Kasumi-1 (cell line): ENCODE measurements at regions not wholly inside any gene's neighbourhood (a gene's known extent, or its start where the extent isn't known, plus 50 kb on each side); places are given as distances from the start of the nearest gene placed in this dataset.

ENCODE experiments used
- DNase-seq, 2 experiments: peaks; one replicate each; lab custom pipeline; 2025; lab: John Stamatoyannopoulos, UW

DNA sequence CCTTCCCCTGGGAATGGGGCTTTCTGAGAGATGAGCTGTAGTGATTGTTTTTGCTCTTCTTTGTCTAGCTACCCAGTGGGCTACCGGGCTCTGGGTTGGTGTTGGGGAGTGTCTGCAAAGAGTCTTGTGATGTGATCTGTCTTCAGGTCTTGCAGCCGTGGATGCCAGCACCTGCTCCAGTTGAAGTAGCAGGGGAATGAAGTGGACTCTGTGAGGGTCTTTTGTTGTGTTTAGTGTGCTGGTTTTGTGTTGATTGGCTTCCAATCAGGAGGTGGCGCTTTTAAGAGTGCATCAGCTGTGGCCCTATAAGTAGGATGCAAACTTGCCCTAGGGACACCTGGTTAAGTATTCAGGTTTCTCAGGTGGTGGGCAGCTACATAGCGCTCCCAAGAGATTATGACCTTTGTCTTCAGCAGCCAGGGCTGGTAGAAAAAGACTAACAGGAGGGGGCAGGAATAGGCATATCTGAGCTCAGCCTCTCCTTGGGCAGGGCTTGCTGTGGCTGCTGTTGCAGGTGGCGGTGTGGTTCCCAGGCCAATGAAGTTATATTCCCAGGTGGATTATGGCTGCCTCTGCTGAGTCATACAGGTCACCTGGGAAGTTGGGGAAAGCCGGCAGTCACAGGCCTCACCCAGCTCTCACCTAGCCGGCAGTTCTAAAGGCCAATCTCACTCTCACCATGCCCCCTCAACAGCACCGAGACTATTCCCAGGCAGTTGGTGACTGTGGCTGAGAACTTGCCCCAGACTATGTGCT is 315.7 kb upstream of the C11orf87 start:
- no peak for DNase-seq

DNA sequence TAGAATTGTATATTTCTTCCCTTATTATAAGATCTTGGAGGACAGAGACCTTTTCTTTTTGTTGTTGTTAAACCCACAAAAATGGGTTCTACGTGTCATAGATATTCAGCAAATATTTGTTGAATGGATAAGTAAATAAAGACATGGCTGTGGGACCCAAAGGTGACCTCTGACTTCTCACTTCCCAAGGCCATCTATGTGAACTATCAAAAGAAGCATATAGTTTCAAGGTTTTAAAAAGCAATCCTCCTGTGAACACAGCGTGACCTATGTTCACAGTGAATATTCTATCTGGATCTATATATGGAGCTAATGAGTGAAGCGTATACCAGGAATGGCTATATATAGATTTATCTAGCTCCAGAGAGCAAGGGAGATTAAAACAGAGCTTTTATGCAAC is 312.8 kb upstream of the C11orf87 start:
- no peak for DNase-seq

DNA sequence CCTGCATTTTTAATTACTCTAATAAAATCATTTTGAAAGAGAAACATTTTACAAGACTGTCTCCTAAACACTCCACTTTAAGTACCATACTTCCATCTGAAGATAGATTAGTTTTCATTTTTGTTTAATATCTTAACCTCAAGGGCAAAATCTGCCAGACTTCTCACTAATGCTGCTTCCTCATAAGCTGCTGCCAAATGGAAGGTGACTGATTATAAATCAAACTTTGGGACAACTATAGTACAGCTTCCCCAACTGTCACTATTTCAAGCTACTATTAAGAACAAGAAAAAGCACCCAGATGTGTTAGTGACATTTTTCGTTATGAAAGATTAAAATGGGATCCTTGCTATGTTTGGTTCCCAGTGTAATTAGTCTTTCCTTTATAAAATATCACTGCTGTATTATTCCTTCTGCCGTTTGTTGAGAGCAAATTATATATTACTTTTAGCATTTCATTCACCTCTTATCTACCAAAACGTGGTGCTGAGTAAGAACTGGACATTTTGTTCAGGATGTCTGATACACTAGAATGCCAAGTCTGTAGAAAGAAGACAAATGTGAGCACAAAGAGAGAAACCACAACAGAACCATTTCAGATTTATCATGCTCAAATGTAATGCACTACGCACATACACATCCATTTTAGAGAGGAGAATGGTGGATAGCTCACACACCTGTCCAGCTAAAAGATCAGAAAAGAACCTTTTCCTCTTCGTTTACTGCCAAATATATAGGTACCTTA is 312.2 kb upstream of the C11orf87 start:
- DNase-seq, result no peak

DNA sequence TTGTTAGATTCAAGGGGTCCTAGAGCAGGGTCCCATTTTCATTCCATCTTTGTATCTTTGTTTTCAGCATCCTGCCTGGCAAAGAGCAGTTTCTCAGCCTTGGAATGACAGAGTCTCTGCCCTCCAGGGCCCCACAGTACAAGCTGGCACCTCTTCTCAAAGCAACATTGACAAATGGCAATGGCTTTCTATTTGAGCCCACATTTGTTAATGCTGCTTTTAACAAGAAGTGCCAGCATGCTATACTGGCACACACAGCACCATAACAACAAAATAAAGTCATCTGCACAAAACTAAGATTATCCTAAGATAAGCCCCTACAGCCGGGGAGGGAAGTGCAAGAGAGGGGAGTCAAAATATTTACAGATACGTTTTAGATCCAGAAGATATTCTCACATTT is 309.7 kb upstream of the C11orf87 start:
- no peak for DNase-seq

DNA sequence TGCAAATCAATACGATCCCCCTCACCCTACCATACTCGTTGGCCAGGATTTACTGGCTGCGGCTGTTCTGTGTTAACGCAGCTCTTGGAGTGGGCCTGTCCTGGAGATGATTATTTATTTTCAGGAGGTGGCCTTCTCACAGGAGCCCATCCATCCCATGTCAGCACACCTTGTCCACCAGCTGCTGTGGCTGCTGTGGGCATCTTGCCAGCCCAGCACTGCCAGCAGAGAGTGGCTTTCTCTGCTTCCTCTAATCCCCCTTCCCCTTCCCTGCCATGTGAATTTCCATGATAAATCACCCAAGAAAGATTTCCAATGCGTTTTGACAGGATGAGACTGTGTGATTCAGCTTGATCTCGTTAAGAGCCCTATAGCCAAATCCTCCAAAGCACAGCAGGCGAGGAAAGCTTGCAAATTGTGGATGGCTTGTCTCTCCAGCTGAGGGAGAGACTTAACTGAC is 309.1 kb upstream of the C11orf87 start:
- DNase-seq, result no peak

DNA sequence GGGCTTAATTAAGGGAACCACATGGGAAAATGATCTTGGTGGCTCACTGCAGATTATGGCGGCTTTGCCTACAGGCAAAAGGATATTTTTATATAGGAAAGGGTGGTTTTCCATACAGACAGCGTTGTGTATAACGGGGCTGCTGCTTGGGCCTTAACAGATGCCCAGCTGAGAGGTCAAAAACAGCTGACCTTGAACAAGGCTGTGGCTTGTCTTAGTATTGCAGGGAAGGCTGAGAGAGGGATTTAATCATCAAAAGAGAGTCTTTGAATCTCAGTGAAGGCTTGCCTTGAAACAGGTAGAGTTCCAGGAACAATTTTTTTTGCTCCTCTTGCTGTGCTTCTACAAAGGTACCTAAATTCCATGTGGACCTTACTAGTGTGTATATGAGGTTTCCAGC is 301.6 kb upstream of the C11orf87 start:
- DNase-seq, result no peak

DNA sequence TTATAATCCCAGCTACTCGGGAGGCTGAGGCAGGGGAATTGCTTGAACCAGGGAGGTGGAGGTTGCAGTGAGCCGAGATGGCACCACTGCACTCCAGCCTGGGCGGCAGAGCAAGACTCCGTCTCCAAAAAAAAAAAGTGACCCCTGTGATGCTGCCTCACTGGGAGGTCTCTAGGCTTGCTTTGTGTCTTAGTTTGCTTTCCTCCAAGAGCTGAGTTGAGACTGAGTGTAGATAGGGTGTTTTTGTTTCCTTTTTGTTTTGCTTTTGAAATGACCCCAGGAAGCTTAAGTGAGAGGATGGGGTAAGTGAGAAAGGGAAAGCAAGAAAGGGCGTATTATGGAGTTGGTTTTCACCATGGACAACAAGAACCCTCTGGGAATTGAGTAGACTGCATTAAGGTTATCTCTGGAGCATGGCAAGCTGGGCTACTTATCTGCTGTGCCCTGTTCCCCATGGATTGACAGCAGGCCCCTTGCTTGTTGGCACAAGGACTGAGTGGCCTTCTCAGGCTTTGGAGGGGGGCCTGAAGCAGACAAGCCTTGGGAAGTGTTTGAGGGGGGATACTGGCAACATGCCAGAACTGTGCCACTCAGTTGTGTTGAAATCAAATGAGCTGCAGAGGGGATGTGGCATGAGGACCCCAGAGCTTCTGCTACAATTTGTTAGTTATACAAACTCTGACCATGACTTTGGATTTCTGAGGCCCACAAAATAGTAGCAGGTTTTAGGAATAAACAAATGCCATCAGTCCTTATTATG is 300.6 kb upstream of the C11orf87 start:
- no peak for DNase-seq

DNA sequence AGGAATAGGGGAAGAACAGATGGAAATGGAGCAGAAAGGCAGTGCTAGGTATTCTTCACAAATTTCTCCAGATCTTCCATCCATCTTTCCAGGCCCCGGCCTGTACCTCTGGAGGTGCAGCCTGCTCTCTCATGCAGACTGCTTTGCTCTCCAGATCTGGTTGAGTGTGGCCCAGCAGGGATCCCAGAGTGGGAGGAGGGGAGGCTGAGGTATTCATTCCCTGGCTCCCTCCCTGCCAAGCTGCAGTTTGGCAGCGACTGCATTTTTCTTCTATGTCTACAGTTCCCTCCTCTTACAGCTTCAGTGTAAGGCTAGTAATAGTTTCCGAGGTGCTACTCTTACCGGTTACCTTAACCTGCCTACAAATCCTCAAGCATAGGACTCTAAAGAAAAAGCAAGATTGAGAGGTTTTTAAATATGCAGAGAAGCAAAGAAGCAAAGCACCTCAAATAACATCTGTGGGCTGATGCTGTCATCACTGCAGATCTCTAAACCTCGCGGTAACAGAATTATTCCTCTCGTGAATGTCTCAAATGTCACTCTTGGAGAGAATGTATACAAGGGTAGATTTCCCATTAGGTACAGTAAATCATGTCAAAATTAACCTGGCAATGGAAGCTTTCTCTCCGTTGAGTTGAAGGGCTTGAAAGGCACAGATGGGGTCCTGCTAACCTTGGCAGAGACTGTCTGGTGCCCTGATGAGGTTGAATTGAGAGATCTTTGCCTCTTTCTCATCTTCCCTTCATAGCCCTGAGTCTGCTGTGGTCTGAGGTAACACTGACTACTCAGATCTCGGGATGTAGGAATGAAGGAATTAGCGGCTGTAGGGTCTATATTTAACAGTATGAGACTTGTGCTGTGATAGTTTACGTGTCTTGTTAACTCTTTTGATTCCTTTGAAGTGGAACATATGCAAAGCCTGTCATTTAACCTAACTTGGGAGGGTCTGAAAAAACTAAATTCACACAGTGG is 297.9 kb upstream of the C11orf87 start:
- no peak for DNase-seq

DNA sequence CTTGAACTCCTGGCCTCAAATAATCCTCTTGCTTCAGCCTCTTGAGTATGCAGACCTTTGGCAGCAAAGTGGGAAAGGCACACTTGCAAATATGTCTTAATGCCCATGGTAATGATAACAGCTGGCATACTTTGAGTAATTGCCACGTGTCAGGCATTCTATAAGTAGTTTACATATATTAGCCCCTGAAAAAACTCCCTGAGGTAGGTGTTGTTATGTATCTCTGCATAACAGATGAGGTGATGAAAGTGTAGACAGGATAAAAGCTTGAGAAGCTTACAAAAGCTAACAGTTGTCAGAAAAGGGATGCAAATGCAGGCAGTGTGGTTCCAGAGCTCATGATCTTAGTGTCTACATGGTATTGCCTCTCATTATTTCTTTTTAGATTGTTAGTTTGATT is 291.1 kb upstream of the C11orf87 start:
- DNase-seq, result no peak

DNA sequence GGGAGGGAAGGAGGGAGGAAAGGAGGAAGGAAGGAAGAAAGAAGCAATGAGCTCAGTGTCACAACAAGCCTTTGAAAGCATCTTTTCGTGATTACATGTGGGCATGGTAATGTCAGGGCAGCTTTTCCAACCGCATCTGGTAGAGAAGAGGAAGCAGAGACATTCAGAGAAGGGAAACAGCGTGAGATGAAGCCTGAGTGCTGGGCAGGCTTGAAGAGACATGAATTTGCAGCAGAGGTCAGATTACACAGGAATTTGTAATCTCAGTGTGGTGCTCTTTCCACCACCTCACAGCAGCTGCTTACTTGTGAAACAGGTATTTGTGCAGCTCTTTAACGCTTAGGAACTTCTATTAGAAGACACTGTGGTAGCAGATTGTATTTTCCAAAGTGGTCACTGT is 289.5 kb upstream of the C11orf87 start:
- DNase-seq, result peak; percentile 58 to 76

DNA sequence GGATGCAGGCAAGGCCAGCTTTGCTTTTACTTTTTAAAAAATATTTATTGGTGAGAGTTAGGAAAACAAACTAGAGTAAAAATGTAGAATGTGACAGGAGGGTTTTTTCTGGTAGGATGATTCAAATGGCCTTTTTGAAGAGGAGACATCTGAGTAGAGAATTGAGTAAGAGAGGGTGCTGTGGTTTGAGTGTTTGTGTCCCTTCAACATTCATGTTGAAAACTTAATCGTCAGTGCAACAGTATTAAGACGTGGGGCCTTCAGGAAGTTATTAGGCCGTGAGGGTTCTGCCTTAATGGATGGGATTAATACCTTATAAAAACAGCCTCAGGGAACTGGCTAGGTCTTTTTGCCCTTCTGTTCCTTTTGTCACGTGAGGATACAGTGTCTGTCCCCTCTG is 288.8 kb upstream of the C11orf87 start:
- DNase-seq, result no peak

DNA sequence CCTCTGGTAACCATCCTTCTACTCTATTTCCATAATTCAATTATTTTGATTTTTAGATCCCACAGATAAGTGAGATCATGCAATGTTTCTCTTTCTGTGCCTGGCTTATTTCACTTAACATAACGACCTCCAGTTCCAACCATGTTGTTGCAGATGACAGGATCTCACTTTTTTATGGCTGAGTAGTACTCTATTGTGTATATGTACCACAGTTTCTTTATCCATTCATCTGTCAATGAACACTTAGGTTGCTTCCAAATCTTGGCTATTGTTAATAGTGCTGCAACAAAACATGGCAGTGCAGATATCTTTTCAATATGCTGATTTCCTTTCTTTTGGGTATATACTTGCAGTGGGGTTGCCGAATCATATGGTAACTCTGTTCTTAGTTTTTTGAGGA is 286.4 kb upstream of the C11orf87 start:
- DNase-seq, result no peak

DNA sequence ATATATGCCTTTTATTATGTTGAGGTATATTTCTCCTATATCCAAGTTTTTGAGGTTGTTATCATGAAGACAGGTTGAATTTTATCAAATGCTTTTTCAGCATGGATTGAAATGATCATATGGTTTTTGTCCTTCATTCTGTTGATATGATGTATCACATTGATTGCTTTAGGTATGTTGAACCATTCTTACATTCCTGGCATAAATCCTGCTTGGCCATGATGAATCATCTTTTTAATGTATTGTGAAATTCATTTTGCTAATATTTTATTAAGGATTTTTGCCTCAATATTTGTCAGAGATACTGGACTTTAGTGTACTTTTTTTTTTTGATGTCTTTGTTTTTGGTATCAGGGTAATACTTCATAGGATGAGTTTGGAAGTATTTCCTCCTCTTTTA is 283.8 kb upstream of the C11orf87 start:
- no peak for DNase-seq

DNA sequence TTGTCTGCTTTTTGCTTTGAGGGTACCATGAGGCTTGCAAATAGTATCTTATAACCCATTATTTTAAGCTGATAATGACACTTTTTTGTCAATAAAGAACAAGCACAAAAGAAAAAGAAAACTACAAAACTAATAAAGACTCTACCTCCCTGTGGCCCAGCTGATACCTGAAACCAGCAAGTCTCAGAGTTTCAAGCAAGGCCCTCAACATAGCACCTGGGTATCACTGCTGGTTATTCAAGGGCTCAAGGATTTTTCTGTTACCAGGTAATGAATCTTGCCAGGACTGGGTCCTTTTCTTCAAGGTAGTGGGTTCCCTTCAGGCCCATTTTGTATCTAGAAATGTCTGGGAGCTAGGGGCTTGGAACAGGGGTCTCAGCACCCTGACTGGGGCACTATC is 281.6 kb upstream of the C11orf87 start:
- DNase-seq, result no peak

DNA sequence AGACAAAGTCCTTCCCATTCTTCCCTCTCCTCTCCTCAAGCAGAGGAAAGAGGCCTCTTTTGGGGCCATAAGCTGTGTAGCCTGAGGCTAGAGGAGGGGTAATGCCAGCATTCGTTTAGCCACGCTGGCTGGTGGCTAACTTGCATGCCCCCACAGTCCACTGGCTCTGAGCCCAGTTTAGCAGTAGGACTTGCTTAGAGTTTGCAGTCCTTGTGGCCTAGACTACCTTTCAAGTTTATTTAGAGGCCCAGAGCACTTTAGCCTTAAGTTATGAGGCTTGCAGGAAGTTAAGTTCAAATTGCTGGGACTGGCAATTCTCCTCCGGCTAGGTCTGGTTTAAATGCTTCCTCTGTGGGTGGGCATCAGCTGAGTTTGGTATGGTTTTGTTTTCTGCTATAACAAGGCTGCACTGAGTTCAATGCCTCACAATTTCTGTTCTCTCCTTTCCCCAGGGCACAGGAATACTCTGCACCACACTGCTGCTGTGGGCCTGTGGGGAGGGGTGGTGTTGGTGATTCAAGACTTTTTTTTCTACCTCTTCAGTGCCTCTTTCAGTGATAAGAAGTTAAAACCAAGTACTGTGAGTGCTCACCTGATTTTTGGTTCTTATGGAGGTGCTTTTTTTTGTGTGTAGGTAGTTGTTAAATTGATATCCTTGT is 281.0 kb upstream of the C11orf87 start:
- no peak for DNase-seq

DNA sequence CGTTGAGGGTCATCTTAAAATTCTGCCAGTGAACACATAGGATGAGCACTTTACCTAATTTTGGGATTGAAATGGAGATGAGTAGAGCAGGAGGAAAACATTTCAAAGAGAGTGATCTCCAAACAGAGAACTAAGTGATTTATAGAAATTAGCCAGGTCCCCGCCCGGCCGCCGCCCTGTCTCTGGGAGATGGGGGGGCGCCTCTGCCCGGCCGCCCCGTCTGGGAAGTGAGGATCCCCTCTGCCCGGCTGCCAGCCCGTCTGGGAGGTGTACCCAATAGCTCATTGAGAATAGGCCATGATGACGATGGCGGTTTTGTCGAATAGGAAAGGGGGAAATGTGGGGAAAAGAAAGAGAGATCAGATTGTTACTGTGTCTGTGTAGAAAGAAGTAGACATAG is 276.7 kb upstream of the C11orf87 start:
- DNase-seq, result no peak

DNA sequence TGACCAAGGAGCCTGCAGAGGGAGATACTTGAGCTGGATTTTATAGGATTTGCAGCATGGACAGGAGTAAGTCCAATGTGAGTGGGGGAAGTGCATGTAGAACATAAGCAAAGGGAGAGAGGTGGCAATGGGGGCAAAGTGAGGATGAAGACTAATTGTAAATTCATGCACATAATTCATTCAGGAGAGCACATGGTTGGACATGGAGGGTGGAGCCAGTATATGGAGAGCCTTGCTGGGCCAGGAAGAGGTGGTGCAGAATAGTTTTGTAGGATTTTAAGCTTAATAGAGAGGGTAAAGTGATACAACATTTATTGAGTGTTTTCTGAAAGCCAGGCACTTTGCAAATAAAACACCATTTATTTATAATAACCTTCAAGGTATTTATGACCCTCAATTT is 274.3 kb upstream of the C11orf87 start:
- no peak for DNase-seq

DNA sequence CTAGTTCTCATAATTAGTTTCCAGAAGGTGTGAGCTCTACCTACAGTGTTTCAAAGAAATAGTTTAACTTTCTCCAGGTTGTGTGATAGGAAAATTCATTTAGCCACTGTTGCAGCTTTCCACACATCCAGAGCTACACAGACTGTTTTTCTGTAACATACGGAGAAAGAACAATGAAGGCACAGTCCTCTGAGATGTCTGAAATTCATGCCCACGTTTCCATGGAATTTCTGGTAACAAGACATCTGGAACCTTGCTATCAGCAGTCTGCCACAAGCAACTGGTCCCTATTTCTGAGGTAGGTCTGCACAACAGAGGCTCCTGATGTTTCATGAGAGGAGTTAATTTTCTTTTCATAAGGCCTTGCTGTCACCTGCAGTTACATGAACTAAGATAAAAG is 273.3 kb upstream of the C11orf87 start:
- DNase-seq, result no peak

DNA sequence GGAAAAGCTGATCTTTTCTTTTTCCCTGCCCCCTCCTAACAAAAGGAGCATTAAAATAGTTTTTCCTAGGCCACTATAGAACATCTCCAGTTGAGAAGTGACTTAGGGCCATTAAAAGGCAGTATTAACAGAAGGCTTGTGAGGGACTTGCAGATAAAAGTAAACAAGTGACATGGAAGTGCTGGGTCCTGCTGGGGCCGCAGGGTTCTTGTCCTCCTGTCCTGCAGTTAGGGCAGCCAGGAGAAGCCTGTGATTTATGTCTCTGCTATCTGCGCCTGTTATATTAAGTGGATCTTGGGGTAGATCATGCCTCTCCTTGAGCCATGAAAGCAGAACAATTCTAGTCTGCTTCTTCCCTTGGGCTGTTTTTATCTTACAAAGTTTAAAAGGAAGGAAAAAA is 271.4 kb upstream of the C11orf87 start:
- no peak for DNase-seq

DNA sequence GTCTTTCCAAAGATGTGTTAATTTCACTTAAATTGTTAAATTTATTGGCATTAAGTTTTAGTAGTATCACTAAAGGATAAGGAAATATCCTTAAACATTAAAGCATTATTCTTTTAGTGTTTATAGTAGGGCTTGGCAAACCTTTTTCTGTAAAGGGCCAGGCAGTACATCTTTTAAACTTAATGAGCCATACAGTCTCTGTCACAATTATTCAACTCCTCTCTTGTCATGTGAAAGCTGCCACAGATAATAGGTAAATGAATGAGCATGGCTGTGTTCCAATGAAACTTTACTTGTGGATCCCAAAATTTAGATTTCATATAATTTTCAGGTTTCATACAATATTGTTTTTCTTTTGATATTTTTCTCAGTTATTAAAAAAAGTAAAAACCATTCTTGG is 268.2 kb upstream of the C11orf87 start:
- DNase-seq, result no peak

DNA sequence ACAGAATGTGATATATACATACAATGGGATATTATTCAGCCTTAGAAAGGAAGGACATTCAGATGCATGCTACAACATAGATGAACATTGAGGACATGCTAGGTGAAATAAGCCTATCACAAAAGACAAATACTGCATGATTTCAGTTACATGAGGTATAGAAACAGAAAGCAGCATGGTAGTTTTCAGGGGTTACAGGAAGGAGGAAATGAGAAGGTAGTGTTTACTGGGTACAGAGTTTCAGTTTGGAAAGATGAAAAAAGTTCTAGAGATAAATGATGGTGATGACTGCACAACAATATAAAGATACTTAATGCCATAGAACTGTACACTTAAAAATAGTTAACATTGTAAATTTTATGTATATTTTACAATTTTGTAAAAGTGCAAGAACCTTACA is 266.7 kb upstream of the C11orf87 start:
- no peak for DNase-seq
